Fibroblast of lung (primary cell): ENCODE measurements at regions not wholly inside any gene's neighbourhood (a gene's known extent, or its start where the extent isn't known, plus 50 kb on each side); places are given as distances from the start of the nearest gene placed in this dataset.

Experiments used
- DNase-seq, 2 donors: peaks; one replicate each; pipeline versions ENCODE4 v3.0.0 to v3.0.0-alpha.2; 2010; ENCODE audit warnings: low read depth in 2 of 2
- H2AFZ ChIP-seq: 2 replicates; pipeline ENCODE4 v1.5.1; 2012; ENCODE audit warnings: low read length, control low read depth, inconsistent platforms
- H3K27ac ChIP-seq: 2 replicates; pipeline ENCODE4 v1.5.1; 2011; ENCODE audit warnings: low read length, control low read depth; ENCODE audit not compliant: insufficient read depth
- H3K27me3 ChIP-seq: 2 replicates; pipeline ENCODE4 v1.5.1; 2011; ENCODE audit warnings: mild to moderate bottlenecking, low read length; ENCODE audit not compliant: control insufficient read depth, insufficient read depth
- H3K36me3 ChIP-seq: 2 replicates; pipeline ENCODE4 v1.5.1; 2011; ENCODE audit warnings: low read length; ENCODE audit not compliant: control insufficient read depth, insufficient read depth
- H3K4me1 ChIP-seq: 2 replicates; pipeline ENCODE4 v1.5.1; 2011; ENCODE audit warnings: low read length; ENCODE audit not compliant: control insufficient read depth, insufficient read depth; ENCODE audit errors: extremely low read depth
- H3K4me2 ChIP-seq: 2 replicates; pipeline ENCODE4 v1.5.1; 2011; ENCODE audit warnings: low read length, control low read depth; ENCODE audit not compliant: insufficient read depth; ENCODE audit errors: extremely low read depth
- H3K4me3 ChIP-seq, 4 experiments: fragments of 200-600 bp in 1 of 4; sonication (generic) in 1 of 4; replicated peaks in 1 of 4; 2 replicates each; pipeline ENCODE4 v1.5.1; 2011 to 2016; ENCODE audit warnings: low read length in 4 of 4, low read depth in 3 of 4, mild to moderate bottlenecking in 3 of 4, control low read depth in 2 of 4, inconsistent platforms in 1 of 4, mixed read lengths in 1 of 4; ENCODE audit not compliant: insufficient read depth in 1 of 4; ENCODE audit errors: control extremely low read depth in 1 of 4
- H3K79me2 ChIP-seq: 2 replicates; pipeline ENCODE4 v1.5.1; 2012; ENCODE audit warnings: mild to moderate bottlenecking, low read length, inconsistent platforms; ENCODE audit not compliant: control insufficient read depth, insufficient read depth
- H3K9ac ChIP-seq: 2 replicates; pipeline ENCODE4 v1.5.1; 2011; ENCODE audit warnings: mild to moderate bottlenecking, low read length, control low read depth; ENCODE audit not compliant: insufficient read depth
- H3K9me3 ChIP-seq: 2 replicates; pipeline ENCODE4 v1.5.1; 2012; ENCODE audit warnings: low read depth, low read length; ENCODE audit not compliant: control insufficient read depth, insufficient read depth
- H4K20me1 ChIP-seq: 2 replicates; pipeline ENCODE4 v1.5.1; 2011; ENCODE audit warnings: low read length; ENCODE audit not compliant: control insufficient read depth, insufficient read depth; ENCODE audit errors: extremely low read depth
- EZH2 ChIP-seq: IDR thresholded peaks from 2 replicates; pipeline ENCODE4 v1.5.1; 2012; ENCODE audit warnings: low read length, control low read depth, mild to moderate bottlenecking; ENCODE audit errors: missing control alignments
- TF ChIP-seq, protein P1 (sequence below), 2 donors: IDR thresholded peaks in 1 of 2; conservative IDR thresholded peaks in 1 of 2; 1 replicate in 1 of 2; 2 replicates in 1 of 2; pipeline ENCODE4 v1.5.1; 2011 to 2012; ENCODE audit warnings: low read length in 2 of 2, control low read depth in 1 of 2, inconsistent platforms in 1 of 2, low read depth in 1 of 2, mild to moderate bottlenecking in 1 of 2

DNA sequence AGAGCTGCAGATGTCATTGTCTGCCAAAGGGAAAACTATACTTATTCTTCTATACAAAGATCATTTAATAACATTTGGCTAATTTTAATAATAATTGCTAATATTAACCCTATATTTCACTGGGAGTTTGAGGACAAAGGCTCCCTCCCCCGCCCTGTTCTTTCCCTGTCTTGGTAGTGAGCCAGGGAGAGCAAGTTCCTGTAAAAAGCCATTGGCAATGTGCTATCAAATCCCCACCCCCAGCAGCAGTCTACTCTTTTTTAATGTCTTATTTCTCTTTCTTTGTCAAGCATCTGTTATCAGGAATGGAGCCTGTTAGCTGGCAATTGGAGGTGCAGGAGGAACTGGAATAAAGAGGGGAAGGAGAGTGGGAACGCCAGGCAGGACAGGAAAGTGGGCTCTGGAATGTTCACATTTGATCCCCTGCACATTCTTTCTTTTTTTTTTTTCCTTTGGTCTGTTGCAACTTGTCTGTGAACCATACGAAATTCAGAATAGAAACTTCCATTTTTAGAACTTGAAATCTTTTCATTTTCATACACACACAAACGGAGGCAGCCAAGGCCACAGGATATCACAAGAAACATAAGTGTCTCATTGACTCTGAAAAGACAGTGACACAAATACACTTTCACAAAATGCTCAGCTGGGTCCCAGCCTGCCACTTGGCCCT, 664.8 kb upstream of the ZNF608 start:
- H3K27ac ChIP-seq = peak overlapping the region; percentile 49
- H3K9me3 ChIP-seq = no peaks in the 10 kb centered on the region
- H2AFZ ChIP-seq = peak overlapping the region; percentile 24
- peaks cover 27% of the 10 kb centered on the region for H3K4me1 ChIP-seq
- TF ChIP-seq EZH2 = no peak
- TF ChIP-seq, protein P1, sequence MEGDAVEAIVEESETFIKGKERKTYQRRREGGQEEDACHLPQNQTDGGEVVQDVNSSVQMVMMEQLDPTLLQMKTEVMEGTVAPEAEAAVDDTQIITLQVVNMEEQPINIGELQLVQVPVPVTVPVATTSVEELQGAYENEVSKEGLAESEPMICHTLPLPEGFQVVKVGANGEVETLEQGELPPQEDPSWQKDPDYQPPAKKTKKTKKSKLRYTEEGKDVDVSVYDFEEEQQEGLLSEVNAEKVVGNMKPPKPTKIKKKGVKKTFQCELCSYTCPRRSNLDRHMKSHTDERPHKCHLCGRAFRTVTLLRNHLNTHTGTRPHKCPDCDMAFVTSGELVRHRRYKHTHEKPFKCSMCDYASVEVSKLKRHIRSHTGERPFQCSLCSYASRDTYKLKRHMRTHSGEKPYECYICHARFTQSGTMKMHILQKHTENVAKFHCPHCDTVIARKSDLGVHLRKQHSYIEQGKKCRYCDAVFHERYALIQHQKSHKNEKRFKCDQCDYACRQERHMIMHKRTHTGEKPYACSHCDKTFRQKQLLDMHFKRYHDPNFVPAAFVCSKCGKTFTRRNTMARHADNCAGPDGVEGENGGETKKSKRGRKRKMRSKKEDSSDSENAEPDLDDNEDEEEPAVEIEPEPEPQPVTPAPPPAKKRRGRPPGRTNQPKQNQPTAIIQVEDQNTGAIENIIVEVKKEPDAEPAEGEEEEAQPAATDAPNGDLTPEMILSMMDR (conservative IDR thresholded peaks at IDR 0.05 in 1 of 2, IDR thresholded peaks at IDR 0.05 in 1 of 2; ENCODE audit: low read depth in 1 of 2, low read length in 2 of 2) = no peak
- no peaks in the 10 kb centered on the region for H3K27me3 ChIP-seq
- no peaks in the 10 kb centered on the region for H4K20me1 ChIP-seq
- peak; percentile 58 to 79 for DNase-seq
- no peaks in the 10 kb centered on the region for H3K79me2 ChIP-seq
- H3K4me3 ChIP-seq = peak overlapping the region in 3 of 4 experiments; percentile 3 to 28 (median 24)
- peak overlapping the region; percentile 80 for H3K4me2 ChIP-seq
- no peak overlapping the region for H3K9ac ChIP-seq
- H3K36me3 ChIP-seq = no peaks in the 10 kb centered on the region

DNA sequence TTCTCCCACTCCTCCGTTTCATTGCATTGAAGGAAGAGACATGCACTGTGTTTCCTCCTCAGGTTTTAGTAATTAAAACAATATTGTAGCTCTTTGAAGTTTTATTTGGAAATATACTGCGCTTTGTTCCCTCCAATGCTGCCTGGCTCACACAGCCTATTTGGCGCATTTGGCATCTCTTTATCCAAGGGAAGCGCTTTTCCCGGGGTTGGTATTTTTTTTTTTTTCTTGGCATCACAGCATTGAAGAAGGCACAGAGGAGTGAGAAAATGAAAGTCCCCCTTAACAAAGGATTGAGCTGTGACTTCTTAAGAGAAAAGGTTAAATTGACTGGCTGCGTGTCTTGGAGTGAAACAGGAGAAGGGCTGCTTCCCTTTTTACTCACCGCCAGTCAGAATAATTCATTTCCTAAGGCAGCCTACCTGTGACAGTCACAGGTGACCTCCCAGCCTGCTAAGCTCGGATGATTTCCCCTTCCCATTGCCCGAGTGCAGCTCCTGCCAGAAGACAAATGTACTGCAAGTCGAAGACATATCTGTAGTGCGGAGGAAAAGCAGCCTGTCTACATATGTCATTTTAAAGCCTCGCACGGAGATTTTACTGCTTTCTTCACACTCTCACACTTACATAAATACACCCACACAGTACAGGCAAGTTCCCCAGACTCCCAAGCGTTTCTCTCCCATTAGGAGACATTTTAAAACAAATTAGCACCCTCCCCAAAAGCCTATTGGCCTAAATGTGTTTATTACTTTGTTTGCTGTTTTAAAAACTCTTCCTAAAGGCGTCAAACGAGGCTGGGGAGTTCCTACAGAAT, 665.5 kb upstream of the ZNF608 start:
- Histone ChIP-seq H3K4me3 (peak overlapping the region; percentile 3 to 28 (median 22)), H3K9me3 (no peaks in the 10 kb centered on the region)
- peak; percentile 21 to 60 for DNase-seq

More for the DNA sequence above, 665.5 kb upstream of the ZNF608 start:
- Histone ChIP-seq H3K4me1 (peaks cover 27% of the 10 kb centered on the region), H4K20me1 (no peaks in the 10 kb centered on the region), H3K79me2 (no peaks in the 10 kb centered on the region), H3K4me2 (peak overlapping the region; percentile 61), H3K27me3 (no peaks in the 10 kb centered on the region), H3K27ac (peak overlapping the region; percentile 46), H3K36me3 (no peaks in the 10 kb centered on the region), H3K9ac (no peak overlapping the region), H2AFZ (peak overlapping the region; percentile 24)
- TF ChIP-seq EZH2 = no peak
- TF ChIP-seq, protein P1 (conservative IDR thresholded peaks at IDR 0.05 in 1 of 2, IDR thresholded peaks at IDR 0.05 in 1 of 2; ENCODE audit: low read depth in 1 of 2, low read length in 2 of 2) = no peak
